ENCODE measurements at regions not wholly inside any gene's neighbourhood (a gene's known extent, or its start where the extent isn't known, plus 50 kb on each side); places are given as distances from the start of the nearest gene placed in this dataset.

- BruUV-seq (replicated peaks): no TSS peak
- Histone ChIP-seq H2AFZ (ENCODE audit: low read depth, low read length, poor library complexity, severe bottlenecking) (no peak overlapping the region), H3K27ac (ENCODE audit: low read depth, low read length) (no peak overlapping the region), H4K20me1 (ENCODE audit: insufficient read depth) (no peaks in the 10 kb centered on the region), H3K4me2 (ENCODE audit: low read length) (no peak overlapping the region), H3K4me3 (replicated peaks in 1 of 2; ENCODE audit: low read depth in 1 of 2, low read length in 2 of 2) (no peak overlapping the region), H3K27me3 (ENCODE audit: insufficient read depth, low read length) (peaks cover 3% of the 10 kb centered on the region; the same call in 1 of the 2 replicates), H3K36me3 (ENCODE audit: control insufficient read depth in 1 of 2, insufficient read depth in 2 of 2, low read length in 2 of 2) (no peaks in the 10 kb centered on the region), H3K4me1 (ENCODE audit: control insufficient read depth in 1 of 2, insufficient read depth in 2 of 2, low read length in 2 of 2) (no peaks in the 10 kb centered on the region), H3K9me2 (ENCODE audit: insufficient read depth) (no peaks in the 10 kb centered on the region), H3K9ac (ENCODE audit: low read length) (no peak overlapping the region), H3K9me3 (ENCODE audit: control insufficient read depth in 1 of 2, insufficient read depth in 1 of 2, low read depth in 1 of 2, low read length in 2 of 2) (no peaks in the 10 kb centered on the region), H3K79me2 (ENCODE audit: insufficient read depth, low read length) (no peaks in the 10 kb centered on the region)
- TF ChIP-seq REST (IDR thresholded peaks at IDR 0.05; ENCODE audit: low read depth): no peak
- TF ChIP-seq MAX (IDR thresholded peaks at IDR 0.05): no peak
- TF ChIP-seq EZH2 (IDR thresholded peaks at IDR 0.05): no peak
- TF ChIP-seq SIN3A (IDR thresholded peaks at IDR 0.05; ENCODE audit: low read depth): no peak
- no peak for TF ChIP-seq CTCF (IDR thresholded peaks at IDR 0.05 in 2 of 3, conservative IDR thresholded peaks at IDR 0.05 in 1 of 3; ENCODE audit: borderline replicate concordance in 1 of 3, insufficient read depth in 1 of 3, low read depth in 2 of 3, low read length in 2 of 3)
- TF ChIP-seq CEBPB (IDR thresholded peaks at IDR 0.05; ENCODE audit: low read depth): no peak
- TF ChIP-seq YY1 (IDR thresholded peaks at IDR 0.05; ENCODE audit: extremely low read depth, insufficient replicate concordance, low read depth, low read length): no peak
- CTCF ChIA-PET: no interaction called here
- RAD21 ChIA-PET (ENCODE audit: low non-redundant PET in 1 of 2, low total read pairs in 2 of 2, uncharacterized antibody in 2 of 2, unreplicated experiment in 2 of 2): no interaction called here
- intact Hi-C loops (cut with micrococcal nuclease): no loop called here
- POLR2A ChIA-PET: no interaction called here
- ATAC-seq: no peak
- no peak for DNase-seq (ENCODE audit: low read depth, low spot score)
These were observed 316.6 kb upstream of the UBE2E2 start for GRCh38 chr3:22886439-22887068.
